HG02938 (cell line): ENCODE measurements at regions not wholly inside any gene's neighbourhood (a gene's known extent, or its start where the extent isn't known, plus 50 kb on each side); places are given as distances from the start of the nearest gene placed in this dataset.

Experiments
- ATAC-seq: cut with Tn5 transposase; IDR thresholded peaks from one replicate; pipeline ENCODE4 v1.9.1; 2021; ENCODE audit warnings: mild to moderate bottlenecking, moderate library complexity; ENCODE audit not compliant: unreplicated experiment

- ATAC-seq: no peak
These were observed 1807.7 kb downstream of the OLFM4 start for GRCh38 chr13:54836273-54836672.

- no peak for ATAC-seq
These were observed 1813.1 kb downstream of the OLFM4 start for GRCh38 chr13:54841682-54842081.

- no peak for ATAC-seq
These were observed 1816.8 kb downstream of the OLFM4 start for GRCh38 chr13:54845351-54845965.

GRCh38 chr13:54852831-54853230, 1824.2 kb downstream of the OLFM4 start:
- no peak for ATAC-seq

- ATAC-seq: no peak
These were observed 1831.2 kb downstream of the OLFM4 start for GRCh38 chr13:54859827-54860226.

GRCh38 chr13:54875111-54875510, 1846.5 kb downstream of the OLFM4 start:
- no peak for ATAC-seq

- ATAC-seq: no peak
These were observed 1850.4 kb downstream of the OLFM4 start for GRCh38 chr13:54879036-54879435.

- no peak for ATAC-seq
These were observed 1856.1 kb downstream of the OLFM4 start for GRCh38 chr13:54884682-54885081.

- ATAC-seq: no peak
These were observed 1862.4 kb downstream of the OLFM4 start for GRCh38 chr13:54890976-54891375.

- ATAC-seq: no peak
These were observed 1872.7 kb downstream of the OLFM4 start for GRCh38 chr13:54901316-54901715.

GRCh38 chr13:54912367-54912766, 1883.8 kb downstream of the OLFM4 start:
- no peak for ATAC-seq

GRCh38 chr13:54913668-54914067, 1885.1 kb downstream of the OLFM4 start:
- no peak for ATAC-seq

- ATAC-seq: no peak
These were observed 1898.9 kb downstream of the OLFM4 start for GRCh38 chr13:54927538-54927937.

- ATAC-seq: no peak
These were observed 1899.5 kb downstream of the OLFM4 start for GRCh38 chr13:54928071-54928470.

GRCh38 chr13:54934121-54934520, 1905.5 kb downstream of the OLFM4 start:
- ATAC-seq: no peak

- no peak for ATAC-seq
These were observed 1917.4 kb downstream of the OLFM4 start for GRCh38 chr13:54945973-54946372.

- no peak for ATAC-seq
These were observed 1921.1 kb downstream of the OLFM4 start for GRCh38 chr13:54949735-54950134.

- ATAC-seq: no peak
These were observed 1921.9 kb downstream of the OLFM4 start for GRCh38 chr13:54950546-54950945.

- no peak for ATAC-seq
These were observed 1925.2 kb downstream of the OLFM4 start for GRCh38 chr13:54953786-54954185.

GRCh38 chr13:54958781-54959180, 1930.2 kb downstream of the OLFM4 start:
- ATAC-seq: no peak

GRCh38 chr13:54965881-54966280, 1937.3 kb downstream of the OLFM4 start:
- ATAC-seq: no peak

- no peak for ATAC-seq
These were observed 1944.2 kb downstream of the OLFM4 start for GRCh38 chr13:54972838-54973237.

- ATAC-seq: no peak
These were observed 1947.1 kb downstream of the OLFM4 start for GRCh38 chr13:54975676-54976075.
